Vagina (tissue), 2 donors: ENCODE measurements at regions not wholly inside any gene's neighbourhood (a gene's known extent, or its start where the extent isn't known, plus 50 kb on each side); places are given as distances from the start of the nearest gene placed in this dataset.

Source experiments
- CTCF ChIP-seq, 3 experiments: fragments of 450-650 bp in 2 of 3; fragments of 200-600 bp in 1 of 3; sonication (generic) in 1 of 3; IDR thresholded peaks; one replicate each; pipeline ENCODE4 v1.5.1; 2017 to 2019; ENCODE audit warnings: antibody characterized with exemption in 3 of 3, mild to moderate bottlenecking in 2 of 3, moderate library complexity in 2 of 3
- POLR2A ChIP-seq, 2 donors: fragments of 450-650 bp; IDR thresholded peaks; one replicate each; pipeline ENCODE4 v1.6.1; 2017; ENCODE audit warnings: antibody characterized with exemption in 2 of 2, mild to moderate bottlenecking in 2 of 2, moderate library complexity in 2 of 2
- POLR2AphosphoS5 ChIP-seq, 2 donors: sonication (generic); formaldehyde crosslinking; IDR thresholded peaks; one replicate each; pipeline ENCODE4 v1.9.0; 2017; ENCODE audit warnings: antibody characterized with exemption in 2 of 2, mild to moderate bottlenecking in 2 of 2, low read depth in 1 of 2; ENCODE audit not compliant: insufficient read depth in 1 of 2

DNA sequence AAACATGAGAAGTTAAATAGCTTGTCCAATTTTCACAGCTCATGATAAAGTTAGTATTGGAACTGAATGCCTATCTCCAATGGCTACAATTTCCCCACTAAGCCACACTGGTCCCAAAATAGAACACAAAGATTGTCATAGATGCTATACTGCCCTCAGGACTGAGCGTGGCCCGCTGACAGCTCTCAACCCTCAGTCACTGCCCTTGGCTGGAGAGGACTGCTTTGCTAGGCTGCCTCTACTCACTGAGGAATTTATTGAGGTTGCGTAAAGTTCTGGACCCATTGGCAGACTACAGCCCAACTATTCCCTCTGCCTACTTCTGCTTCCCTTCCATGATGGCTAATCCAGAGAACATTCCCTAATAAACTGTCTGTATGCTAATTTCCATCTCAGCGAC lies 165.5 kb upstream of the BET1 start:
- TF ChIP-seq CTCF (IDR thresholded peaks at IDR 0.05) (no peak), POLR2A (IDR thresholded peaks at IDR 0.05) (no peak), POLR2AphosphoS5 (IDR thresholded peaks at IDR 0.05; ENCODE audit: insufficient read depth in 1 of 2, low read depth in 1 of 2) (no peak)
